Suprapubic skin (tissue), 4 donors: ENCODE measurements at regions not wholly inside any gene's neighbourhood (a gene's known extent, or its start where the extent isn't known, plus 50 kb on each side); places are given as distances from the start of the nearest gene placed in this dataset.

Experiments
- CTCF ChIP-seq, 2 donors: fragments of 200-600 bp in 1 of 2; fragments of 450-650 bp in 1 of 2; sonication (generic) in 1 of 2; IDR thresholded peaks; one replicate each; pipeline ENCODE4 v1.5.1; 2016 to 2019; ENCODE audit warnings: antibody characterized with exemption in 2 of 2, mild to moderate bottlenecking in 1 of 2, moderate library complexity in 1 of 2
- EP300 ChIP-seq: sonication (generic); formaldehyde crosslinking; IDR thresholded peaks from one replicate; pipeline ENCODE4 v1.6.1; 2017; ENCODE audit warnings: antibody characterized with exemption
- POLR2A ChIP-seq, 2 donors: fragments of 450-650 bp; IDR thresholded peaks; one replicate each; pipeline ENCODE4 v1.6.1; 2017; ENCODE audit warnings: antibody characterized with exemption in 2 of 2, mild to moderate bottlenecking in 2 of 2, moderate library complexity in 2 of 2
- POLR2AphosphoS5 ChIP-seq, 3 donors: sonication (generic); formaldehyde crosslinking; IDR thresholded peaks; one replicate each; pipeline ENCODE4 v1.6.1; 2017; ENCODE audit warnings: antibody characterized with exemption in 3 of 3

- TF ChIP-seq POLR2A (IDR thresholded peaks at IDR 0.05) (no peak), POLR2AphosphoS5 (IDR thresholded peaks at IDR 0.05) (no peak), CTCF (IDR thresholded peaks at IDR 0.05) (no peak), EP300 (no peak)
Measured at GRCh38 chr6:14545496-14545895, 427.9 kb downstream of the CD83 start.
